ENCODE measurements at regions not wholly inside any gene's neighbourhood (a gene's known extent, or its start where the extent isn't known, plus 50 kb on each side); places are given as distances from the start of the nearest gene placed in this dataset.

DNA sequence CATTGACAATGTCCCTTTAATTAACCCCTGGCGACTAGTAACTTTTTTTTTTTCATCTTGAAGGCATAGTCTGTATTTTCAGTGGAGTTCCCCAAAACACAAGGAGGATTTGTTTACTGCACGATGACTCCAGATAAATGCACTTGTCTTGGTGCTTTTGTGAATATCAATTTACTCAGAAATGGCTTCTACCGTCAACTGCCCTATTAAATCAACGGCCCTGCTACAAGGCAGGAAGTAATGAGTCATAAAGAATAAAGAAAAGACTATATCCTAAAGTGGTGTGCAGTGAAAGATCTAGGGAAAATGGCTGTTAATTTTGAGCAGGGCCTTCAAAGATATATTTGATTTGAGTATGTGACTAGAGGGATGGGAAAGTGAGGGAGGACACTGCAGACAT, 388.3 kb upstream of the CHD1 start:
- no TSS peak for BruUV-seq (replicated peaks)
- ChIA-PET RAD21 (ENCODE audit: low non-redundant PET in 1 of 2, low total read pairs in 2 of 2, uncharacterized antibody in 2 of 2, unreplicated experiment in 2 of 2) (no interaction called here), POLR2A (no interaction called here), CTCF (interaction anchor here (0.7 kb wide), 1 partner anchor 501 kb away, joined by 3 read pairs; no protein-coding TSS in a partner anchor)
- Histone ChIP-seq H3K9me2 (ENCODE audit: insufficient read depth) (no peaks in the 10 kb centered on the region), H3K36me3 (ENCODE audit: control insufficient read depth in 1 of 2, insufficient read depth in 2 of 2, low read length in 2 of 2) (no peaks in the 10 kb centered on the region), H3K27me3 (ENCODE audit: insufficient read depth, low read length) (no peaks in the 10 kb centered on the region), H3K9me3 (ENCODE audit: control insufficient read depth in 1 of 2, insufficient read depth in 1 of 2, low read depth in 1 of 2, low read length in 2 of 2) (no peaks in the 10 kb centered on the region), H2AFZ (ENCODE audit: low read depth, low read length, poor library complexity, severe bottlenecking) (no peak overlapping the region), H3K9ac (ENCODE audit: low read length) (no peak overlapping the region), H3K4me2 (ENCODE audit: low read length) (no peak overlapping the region), H3K79me2 (ENCODE audit: insufficient read depth, low read length) (no peaks in the 10 kb centered on the region), H3K27ac (ENCODE audit: low read depth, low read length) (no peak overlapping the region), H4K20me1 (ENCODE audit: insufficient read depth) (no peaks in the 10 kb centered on the region), H3K4me3 (replicated peaks in 1 of 2; ENCODE audit: low read depth in 1 of 2, low read length in 2 of 2) (no peak overlapping the region), H3K4me1 (ENCODE audit: control insufficient read depth in 1 of 2, insufficient read depth in 2 of 2, low read length in 2 of 2) (no peaks in the 10 kb centered on the region)
- TF ChIP-seq POLR2AphosphoS5 (IDR thresholded peaks at IDR 0.05; ENCODE audit: low read depth, low read length): no peak
- TF ChIP-seq EGR1 (IDR thresholded peaks at IDR 0.05; ENCODE audit: low read depth): no peak
- no peak for TF ChIP-seq TCF7L2 (IDR thresholded peaks at IDR 0.05; ENCODE audit: borderline replicate concordance, extremely low read depth, insufficient read depth, insufficient read length)
- TF ChIP-seq MAX (IDR thresholded peaks at IDR 0.05): no peak
- TF ChIP-seq CBX3 (IDR thresholded peaks at IDR 0.05; ENCODE audit: low read depth): no peak
- no peak for TF ChIP-seq SIN3A (IDR thresholded peaks at IDR 0.05; ENCODE audit: low read depth)
- no peak for TF ChIP-seq CEBPB (IDR thresholded peaks at IDR 0.05; ENCODE audit: low read depth)
- no peak for TF ChIP-seq RAD21 (IDR thresholded peaks at IDR 0.05; ENCODE audit: low read depth)
- no peak for ATAC-seq
- intact Hi-C loops (cut with micrococcal nuclease): no loop called here
- no peak for DNase-seq (ENCODE audit: low read depth, low spot score)

DNA sequence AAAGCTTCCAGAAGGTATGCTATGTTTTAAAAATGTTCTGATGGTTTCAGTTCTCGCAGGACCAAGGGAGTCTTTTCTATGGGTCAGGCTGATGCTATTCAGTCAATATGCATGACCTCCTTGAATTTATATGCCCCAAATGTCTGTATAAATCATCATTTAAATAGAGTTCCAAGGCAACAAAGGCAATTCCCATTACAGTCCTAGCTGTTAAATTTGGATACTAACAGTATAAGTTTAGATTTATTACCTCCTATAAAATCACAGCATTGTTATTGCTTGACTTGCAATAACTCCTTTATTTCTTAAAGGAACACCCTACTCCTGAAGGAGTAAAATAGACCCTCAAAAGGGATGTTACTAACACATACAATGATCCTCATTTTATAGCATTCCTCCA, 387.7 kb upstream of the CHD1 start:
- H4K20me1 ChIP-seq (ENCODE audit: insufficient read depth): no peaks in the 10 kb centered on the region
- H3K4me3 ChIP-seq (replicated peaks in 1 of 2; ENCODE audit: low read depth in 1 of 2, low read length in 2 of 2): no peak overlapping the region
- BruUV-seq (replicated peaks): no TSS peak
- POLR2A ChIA-PET: no interaction called here
- no peak overlapping the region for H3K4me2 ChIP-seq (ENCODE audit: low read length)
- no peak overlapping the region for H3K9ac ChIP-seq (ENCODE audit: low read length)
- no peaks in the 10 kb centered on the region for H3K9me2 ChIP-seq (ENCODE audit: insufficient read depth)
- intact Hi-C loops (cut with micrococcal nuclease): no loop called here
- H3K27ac ChIP-seq (ENCODE audit: low read depth, low read length): no peak overlapping the region
- H3K9me3 ChIP-seq (ENCODE audit: control insufficient read depth in 1 of 2, insufficient read depth in 1 of 2, low read depth in 1 of 2, low read length in 2 of 2): no peaks in the 10 kb centered on the region
- CTCF ChIA-PET: interaction anchor here (0.7 kb wide), 1 partner anchor 502 kb away, joined by 3 read pairs; no protein-coding TSS in a partner anchor
- H2AFZ ChIP-seq (ENCODE audit: low read depth, low read length, poor library complexity, severe bottlenecking): no peak overlapping the region
- RAD21 ChIA-PET (ENCODE audit: low non-redundant PET in 1 of 2, low total read pairs in 2 of 2, uncharacterized antibody in 2 of 2, unreplicated experiment in 2 of 2): no interaction called here
- H3K79me2 ChIP-seq (ENCODE audit: insufficient read depth, low read length): no peaks in the 10 kb centered on the region
- H3K27me3 ChIP-seq (ENCODE audit: insufficient read depth, low read length): no peaks in the 10 kb centered on the region
- DNase-seq (ENCODE audit: low read depth, low spot score) (no peak), ATAC-seq (no peak)
- H3K36me3 ChIP-seq (ENCODE audit: control insufficient read depth in 1 of 2, insufficient read depth in 2 of 2, low read length in 2 of 2): no peaks in the 10 kb centered on the region
- H3K4me1 ChIP-seq (ENCODE audit: control insufficient read depth in 1 of 2, insufficient read depth in 2 of 2, low read length in 2 of 2): no peaks in the 10 kb centered on the region
- TF ChIP-seq ATF3 (IDR thresholded peaks at IDR 0.05) (no peak), EZH2phosphoT487 (IDR thresholded peaks at IDR 0.05; ENCODE audit: borderline replicate concordance) (no peak), YY1 (IDR thresholded peaks at IDR 0.05; ENCODE audit: extremely low read depth, insufficient replicate concordance, low read depth, low read length) (no peak), ELF1 (IDR thresholded peaks at IDR 0.05; ENCODE audit: borderline replicate concordance, low read depth) (no peak), EGR1 (IDR thresholded peaks at IDR 0.05; ENCODE audit: low read depth) (no peak), CBX3 (IDR thresholded peaks at IDR 0.05; ENCODE audit: low read depth) (no peak), FOSL1 (IDR thresholded peaks at IDR 0.05; ENCODE audit: low read depth) (no peak), ZNF274 (IDR thresholded peaks at IDR 0.05; ENCODE audit: low read depth, low read length) (no peak), CTCF (IDR thresholded peaks at IDR 0.05 in 2 of 3, conservative IDR thresholded peaks at IDR 0.05 in 1 of 3; ENCODE audit: borderline replicate concordance in 1 of 3, insufficient read depth in 1 of 3, low read depth in 2 of 3, low read length in 2 of 3) (no peak), SIN3A (IDR thresholded peaks at IDR 0.05; ENCODE audit: low read depth) (no peak), JUND (IDR thresholded peaks at IDR 0.05) (no peak), SP1 (IDR thresholded peaks at IDR 0.05; ENCODE audit: low read depth) (no peak), ZFX (IDR thresholded peaks at IDR 0.05) (no peak), EZH2 (IDR thresholded peaks at IDR 0.05) (no peak)
